Urinary bladder (tissue), 3 donors: ENCODE measurements at regions not wholly inside any gene's neighbourhood (a gene's known extent, or its start where the extent isn't known, plus 50 kb on each side); places are given as distances from the start of the nearest gene placed in this dataset.

ENCODE experiments used
- DNase-seq: peaks from one replicate; pipeline ENCODE4 v3.0.0-alpha.2; 2015; ENCODE audit errors: extremely low spot score
- H3K27ac ChIP-seq: one replicate; pipeline ENCODE4 v1.5.1; 2013; ENCODE audit warnings: low read depth, mild to moderate bottlenecking, moderate library complexity
- H3K36me3 ChIP-seq: one replicate; pipeline ENCODE4 v1.6.1; 2013; ENCODE audit warnings: mild to moderate bottlenecking, moderate library complexity; ENCODE audit not compliant: insufficient read depth
- H3K4me1 ChIP-seq: one replicate; pipeline ENCODE4 v1.6.1; 2013; ENCODE audit warnings: mild to moderate bottlenecking, moderate library complexity; ENCODE audit not compliant: insufficient read depth
- H3K4me3 ChIP-seq: one replicate; pipeline ENCODE4 v1.5.1; 2013; ENCODE audit warnings: low read depth, low read length
- WGBS: extraction: QIAGEN DNeasy Blood & Tissue Kit; methylation state at CpG from one replicate; pipeline ENCODE4 v1.1.7; 2013; 5-methylcytosine and 5-hydroxymethylcytosine counted together
- donor health status: healthy with polysubstance abuse.
- donor health status: healthy.

DNA sequence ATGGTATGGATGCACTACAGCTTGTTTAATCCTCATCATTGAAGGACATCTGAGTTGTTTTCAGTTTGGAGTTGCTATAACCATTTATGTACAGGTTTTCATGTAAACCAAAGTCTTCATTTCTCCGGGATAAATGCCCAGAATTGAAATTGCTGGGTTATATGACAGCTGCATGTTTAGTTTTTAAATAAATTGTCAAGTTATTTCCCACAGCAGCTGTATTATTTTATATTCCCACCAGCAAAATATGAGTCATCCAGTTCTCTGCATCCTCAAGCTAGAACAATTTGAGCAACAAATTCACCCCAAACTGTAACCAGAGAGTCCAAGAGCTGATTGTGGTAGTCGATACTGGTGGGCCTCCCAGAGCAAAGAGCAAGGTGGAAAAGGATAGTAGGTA lies 125.6 kb upstream of the PRNP start:
- Histone ChIP-seq H3K36me3 (no peaks in the 10 kb centered on the region), H3K4me3 (no peak overlapping the region), H3K27ac (no peak overlapping the region), H3K4me1 (peaks cover 2% of the 10 kb centered on the region)
- 59% methylated on average over 2 of the region's 2 CpGs for WGBS
- DNase-seq, result no peak

DNA sequence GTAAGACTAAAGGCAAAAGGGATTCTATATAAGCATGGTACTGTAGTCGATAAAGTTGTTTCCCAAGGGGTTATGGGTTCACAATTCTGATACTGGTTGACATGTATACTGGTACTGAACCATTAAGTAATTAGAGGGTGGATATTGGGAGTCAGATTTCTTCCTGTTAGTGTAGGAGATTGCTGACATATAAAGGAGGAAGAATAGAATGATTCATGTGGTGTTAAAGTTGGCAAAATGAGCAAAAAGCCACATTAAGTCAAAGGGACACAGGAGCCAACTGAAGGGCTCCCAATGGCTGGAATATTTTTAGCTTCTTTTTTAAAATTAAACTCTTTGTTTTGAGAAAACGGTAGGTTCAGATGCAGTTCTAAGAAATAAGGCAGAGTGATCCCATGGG lies 126.3 kb upstream of the PRNP start:
- no peaks in the 10 kb centered on the region for H3K36me3 ChIP-seq
- H3K4me3 ChIP-seq, result no peak overlapping the region
- DNase-seq, result no peak
- H3K4me1 ChIP-seq, result peaks cover 2% of the 10 kb centered on the region
- H3K27ac ChIP-seq, result no peak overlapping the region
- 75% methylated on average over 2 of the region's 2 CpGs for WGBS

DNA sequence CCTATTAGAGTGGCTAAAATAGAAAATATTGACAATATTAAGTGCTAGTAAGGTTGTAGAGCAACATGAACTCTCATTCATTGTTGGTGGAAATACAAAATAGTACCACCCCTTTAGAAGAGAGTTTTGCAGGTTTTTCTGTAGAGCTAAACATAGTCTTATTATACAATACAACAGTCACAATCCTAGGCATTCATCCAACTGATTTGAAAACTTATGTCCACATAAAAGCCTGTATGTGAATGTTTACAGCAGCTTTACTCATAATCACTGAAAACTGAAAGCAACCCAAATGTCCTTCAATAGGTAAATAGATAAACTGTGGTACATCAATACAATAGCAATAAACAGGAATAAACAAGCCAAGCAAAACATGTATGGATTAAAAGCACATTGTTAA lies 127.2 kb upstream of the PRNP start:
- Histone ChIP-seq H3K4me3 (no peak overlapping the region), H3K36me3 (no peaks in the 10 kb centered on the region), H3K27ac (no peak overlapping the region), H3K4me1 (peaks cover 2% of the 10 kb centered on the region)
- DNase-seq, result no peak

DNA sequence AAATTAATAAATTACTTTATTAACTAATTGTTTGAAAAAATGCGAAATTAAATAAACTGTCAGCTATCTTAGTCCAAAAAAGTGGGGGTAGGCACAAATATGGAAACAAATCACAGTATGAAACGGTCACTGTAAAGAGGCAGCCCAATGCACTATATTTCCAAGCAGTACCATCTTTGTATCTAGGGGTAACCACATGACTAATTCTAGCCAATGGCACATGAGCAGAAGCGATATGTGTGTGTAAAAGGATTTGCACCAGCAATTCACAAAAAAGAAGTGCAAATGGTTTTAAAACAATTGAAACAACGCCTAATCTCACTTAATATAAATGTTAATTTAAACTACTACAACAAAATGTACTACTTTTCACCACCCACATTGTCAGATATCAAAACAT lies 129.5 kb upstream of the PRNP start:
- WGBS, result 75% methylated on average over 4 of the region's 4 CpGs
- no peaks in the 10 kb centered on the region for H3K36me3 ChIP-seq
- no peak overlapping the region for H3K27ac ChIP-seq
- H3K4me1 ChIP-seq, result peaks cover 2% of the 10 kb centered on the region
- no peak for DNase-seq
- no peak overlapping the region for H3K4me3 ChIP-seq

DNA sequence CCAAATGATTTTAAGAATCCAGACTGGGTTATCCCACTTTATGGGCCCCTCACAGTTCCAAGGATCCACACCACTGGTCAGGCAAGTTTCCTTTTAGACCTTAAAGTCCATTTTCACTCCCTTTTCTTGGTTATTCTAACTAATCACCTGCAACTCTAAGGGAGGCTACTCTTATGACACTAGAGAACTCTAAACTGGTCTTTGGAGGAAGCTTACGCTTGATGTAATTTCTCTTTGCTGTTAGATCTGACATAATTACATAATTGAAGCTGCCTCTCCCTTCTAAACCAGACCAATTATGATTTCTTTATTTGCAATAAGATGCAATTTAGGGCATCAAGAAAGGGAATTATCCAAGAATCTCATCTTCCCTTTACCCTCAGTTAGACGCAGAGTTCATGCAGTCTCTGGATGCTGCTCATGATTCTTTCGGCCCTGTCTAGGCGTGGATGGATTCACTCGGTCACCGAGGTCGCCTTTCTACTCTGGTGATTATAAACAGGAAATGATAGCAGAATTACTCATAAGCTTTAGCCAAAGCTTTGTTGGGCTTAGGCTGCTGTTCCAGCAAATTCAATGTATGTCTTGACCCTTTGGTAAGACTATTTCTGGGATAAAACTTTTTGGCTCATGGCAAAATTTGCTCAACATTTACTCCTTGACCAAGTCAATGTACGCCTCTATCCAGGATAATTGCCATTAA lies 130.9 kb upstream of the PRNP start:
- no peak overlapping the region for H3K27ac ChIP-seq
- 36% methylated on average over 8 of the region's 8 CpGs for WGBS
- DNase-seq, result no peak
- H3K4me3 ChIP-seq, result no peak overlapping the region
- H3K36me3 ChIP-seq, result no peaks in the 10 kb centered on the region
- H3K4me1 ChIP-seq, result peaks cover 1% of the 10 kb centered on the region

DNA sequence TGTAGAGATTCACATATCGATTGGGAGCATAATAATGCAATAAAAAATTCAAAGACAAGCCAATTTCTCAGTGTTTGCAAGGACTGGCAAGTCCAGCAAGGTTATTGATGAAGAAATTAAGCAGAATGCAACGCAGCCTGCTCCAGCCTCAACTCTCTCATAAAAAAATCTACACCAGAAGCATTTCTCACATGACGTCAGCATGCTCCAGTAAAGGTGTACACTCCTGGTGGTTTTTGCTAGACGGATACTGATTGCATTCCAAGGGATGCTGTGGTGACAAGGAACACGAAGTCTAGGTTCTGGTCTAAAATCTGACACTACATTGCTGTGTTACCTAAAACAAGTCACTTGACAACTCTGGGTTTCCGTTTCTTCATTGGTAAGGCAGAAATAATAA lies 131.9 kb upstream of the PRNP start:
- Histone ChIP-seq H3K4me1 (no peaks in the 10 kb centered on the region), H3K4me3 (no peak overlapping the region), H3K27ac (no peak overlapping the region), H3K36me3 (no peaks in the 10 kb centered on the region)
- no peak for DNase-seq
- WGBS, result 77% methylated on average over 6 of the region's 6 CpGs

DNA sequence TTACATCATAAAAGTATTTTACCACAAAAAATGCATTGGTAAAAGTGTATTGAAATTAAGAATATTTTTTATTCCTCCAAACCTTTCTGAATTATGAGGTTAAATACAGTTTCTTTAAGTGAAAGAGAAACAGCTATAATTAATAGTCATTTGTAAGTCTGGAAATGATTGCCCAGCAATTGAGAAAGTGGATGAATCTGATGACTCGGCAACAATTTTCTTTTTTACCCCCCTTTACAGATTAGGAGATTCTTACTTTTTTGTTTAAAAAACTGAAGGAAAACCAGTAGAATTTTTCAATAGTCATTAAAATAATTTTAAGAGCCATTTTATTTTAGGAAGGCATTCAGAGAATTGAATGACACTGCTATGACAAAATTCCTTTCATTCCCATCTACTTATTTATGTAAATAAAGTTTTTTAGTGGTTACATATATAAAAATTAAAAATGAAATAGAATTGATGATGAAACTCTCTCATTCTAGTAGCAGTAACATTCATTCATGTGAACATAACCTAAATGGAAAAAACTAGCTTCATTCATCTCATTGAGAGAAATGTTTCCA lies 134.1 kb upstream of the PRNP start:
- no peak for DNase-seq
- H3K36me3 ChIP-seq, result no peaks in the 10 kb centered on the region
- no peak overlapping the region for H3K27ac ChIP-seq
- no peak overlapping the region for H3K4me3 ChIP-seq
- H3K4me1 ChIP-seq, result no peaks in the 10 kb centered on the region
- WGBS, result 80% methylated on average over 1 of the region's 1 CpG

DNA sequence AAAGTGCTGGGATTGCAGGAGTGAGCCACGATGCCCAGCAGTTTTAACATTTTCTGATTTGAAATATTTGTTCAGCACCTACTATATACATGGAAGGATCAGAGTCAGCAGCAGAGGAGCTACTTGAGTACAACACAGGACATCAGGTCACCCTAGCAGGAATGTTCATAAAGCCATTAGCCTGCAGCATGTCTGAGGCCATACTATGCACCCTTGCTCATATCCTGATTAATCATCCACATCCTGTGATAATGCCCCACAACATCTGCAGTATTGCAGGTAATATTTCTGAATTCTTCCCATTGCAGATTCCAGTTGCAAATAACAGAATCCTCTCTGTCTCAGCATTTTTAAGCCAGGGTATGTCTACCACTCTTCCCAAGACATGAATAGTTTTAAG lies 135.5 kb upstream of the PRNP start:
- Histone ChIP-seq H3K4me3 (no peak overlapping the region), H3K36me3 (no peaks in the 10 kb centered on the region), H3K27ac (no peak overlapping the region), H3K4me1 (no peaks in the 10 kb centered on the region)
- 82% methylated on average over 1 of the region's 1 CpG for WGBS
- no peak for DNase-seq

DNA sequence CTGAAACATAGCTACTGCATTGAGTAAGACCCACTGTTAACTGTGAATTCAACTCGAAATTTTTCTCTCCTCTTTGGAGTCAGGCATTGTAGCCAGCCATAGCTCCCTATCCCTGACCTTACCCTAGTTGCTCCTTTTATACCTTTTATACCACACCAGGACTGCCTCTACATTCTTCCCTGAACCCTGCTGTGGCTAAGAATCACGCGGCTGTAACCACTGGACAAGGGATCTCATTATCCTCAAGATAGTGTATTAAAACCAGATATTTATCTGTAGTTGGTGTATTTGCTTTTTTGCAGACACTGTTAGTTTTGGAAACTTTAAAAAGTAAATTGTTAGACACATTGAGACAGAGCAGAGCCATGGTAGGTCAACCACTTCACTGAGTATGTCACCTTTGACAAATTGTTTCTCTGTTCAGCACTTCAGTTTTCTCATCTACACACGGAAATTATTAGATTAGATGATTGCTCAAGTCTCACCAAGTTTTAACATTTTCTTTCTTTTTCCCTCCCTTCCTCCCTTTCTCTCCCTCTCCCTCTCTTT lies 136.5 kb upstream of the PRNP start:
- H3K27ac ChIP-seq, result no peak overlapping the region
- H3K4me3 ChIP-seq, result no peak overlapping the region
- WGBS, result 64% methylated on average over 4 of the region's 4 CpGs
- no peaks in the 10 kb centered on the region for H3K4me1 ChIP-seq
- no peak for DNase-seq
- no peaks in the 10 kb centered on the region for H3K36me3 ChIP-seq

DNA sequence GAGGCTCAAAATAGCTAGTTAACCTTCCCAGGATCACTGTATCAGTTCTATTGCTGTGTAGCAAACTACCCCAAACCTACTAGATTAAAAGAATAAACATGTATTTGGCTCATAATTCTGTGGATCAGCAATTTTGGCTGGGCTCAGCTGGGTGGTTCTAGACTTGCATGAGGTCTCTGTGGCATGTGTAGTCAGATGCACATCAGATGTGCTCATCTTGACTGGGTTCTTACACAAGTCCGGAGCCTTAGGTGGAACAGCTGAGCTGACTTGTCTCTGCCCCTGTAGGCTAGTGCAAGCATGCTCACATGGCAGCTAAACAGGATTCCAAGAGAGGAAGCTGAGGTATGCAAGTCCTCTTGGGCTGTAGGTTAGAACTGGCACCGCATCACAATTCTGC lies 137.7 kb upstream of the PRNP start:
- WGBS, result 92% methylated on average over 2 of the region's 2 CpGs
- Histone ChIP-seq H3K36me3 (no peaks in the 10 kb centered on the region), H3K27ac (no peak overlapping the region), H3K4me3 (no peak overlapping the region), H3K4me1 (no peaks in the 10 kb centered on the region)
- no peak for DNase-seq

DNA sequence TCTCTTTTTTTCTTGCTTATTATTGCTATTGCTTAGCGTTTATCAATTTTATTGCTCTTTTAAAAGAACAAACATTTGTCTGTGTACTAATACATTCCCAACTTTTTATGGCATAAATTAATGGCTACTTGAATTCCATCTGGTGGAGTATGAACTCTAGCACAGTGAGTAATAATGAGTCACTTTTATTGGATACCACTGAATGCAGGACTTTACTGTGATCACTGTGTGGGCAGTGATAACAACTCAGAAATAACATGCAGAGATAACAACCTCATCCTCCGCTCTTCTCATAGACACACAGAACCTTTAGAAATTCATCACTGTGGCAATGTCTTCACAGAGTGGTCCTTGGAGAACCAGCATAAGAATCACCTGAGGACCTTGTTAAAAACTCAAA lies 139.5 kb upstream of the PRNP start:
- H3K27ac ChIP-seq, result no peak overlapping the region
- DNase-seq, result no peak
- no peak overlapping the region for H3K4me3 ChIP-seq
- 46% methylated on average over 2 of the region's 2 CpGs for WGBS
- H3K4me1 ChIP-seq, result no peaks in the 10 kb centered on the region
- no peaks in the 10 kb centered on the region for H3K36me3 ChIP-seq

DNA sequence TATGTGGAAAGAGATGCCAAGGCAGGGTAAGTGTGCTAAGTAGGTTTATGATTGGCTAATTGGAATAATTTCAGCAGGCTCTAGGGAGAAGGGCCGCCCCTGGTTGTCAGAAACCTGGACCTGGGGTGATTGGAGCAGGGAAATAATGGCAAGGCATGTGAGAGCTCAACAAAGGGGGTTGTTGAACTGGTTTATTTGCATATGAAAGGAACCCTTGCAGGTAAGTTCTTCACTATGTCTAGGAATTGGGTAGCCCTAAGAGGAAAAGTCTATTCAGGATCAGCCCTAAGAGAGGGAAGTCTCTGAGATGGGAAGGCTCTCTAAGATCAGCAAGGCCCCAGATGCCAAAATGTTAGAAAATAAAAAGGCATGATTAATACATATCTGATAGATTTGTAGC lies 139.9 kb upstream of the PRNP start:
- WGBS, result 67% methylated on average over 1 of the region's 1 CpG
- Histone ChIP-seq H3K36me3 (no peaks in the 10 kb centered on the region), H3K4me1 (no peaks in the 10 kb centered on the region), H3K27ac (no peak overlapping the region), H3K4me3 (no peak overlapping the region)
- DNase-seq, result no peak

DNA sequence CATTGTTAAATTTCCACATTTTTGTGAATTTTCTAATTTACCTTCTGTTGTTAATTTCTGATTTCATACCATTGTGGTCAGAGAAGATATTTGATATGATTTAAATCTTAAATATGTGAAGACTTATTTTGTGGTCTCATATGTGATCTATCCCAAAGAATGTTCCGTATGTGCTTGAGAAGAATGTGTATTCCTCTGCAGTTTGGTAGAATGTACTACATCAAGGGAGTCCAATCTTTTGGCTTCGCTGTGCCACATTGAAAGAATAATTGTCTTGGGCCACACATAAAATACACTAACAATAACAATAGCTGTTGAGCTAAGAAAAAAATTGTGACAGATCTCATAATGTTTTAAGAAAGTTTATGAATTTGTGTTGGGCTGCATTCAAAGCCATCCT lies 140.7 kb upstream of the PRNP start:
- 95% methylated on average over 2 of the region's 2 CpGs for WGBS
- Histone ChIP-seq H3K27ac (no peak overlapping the region), H3K4me1 (no peaks in the 10 kb centered on the region), H3K36me3 (no peaks in the 10 kb centered on the region), H3K4me3 (no peak overlapping the region)
- no peak for DNase-seq

DNA sequence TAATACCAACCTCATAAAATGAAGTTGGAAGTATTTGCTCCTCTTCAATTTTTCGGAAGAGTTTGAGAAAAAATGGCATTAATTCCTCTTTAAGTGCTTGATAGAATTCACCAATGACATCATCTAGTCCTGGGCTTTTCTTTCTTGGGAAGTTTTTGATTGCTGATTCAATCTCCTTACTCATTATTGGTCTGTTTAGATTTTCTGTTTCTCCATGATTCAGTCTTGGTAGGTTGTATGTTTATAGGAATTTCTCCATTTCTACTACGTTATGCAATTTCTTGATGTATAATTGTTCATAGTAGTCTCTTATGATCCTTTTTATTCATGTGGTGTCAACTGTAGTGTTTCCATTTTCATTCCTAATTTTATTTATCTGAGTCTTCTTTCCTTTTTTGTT lies 141.5 kb upstream of the PRNP start:
- no peak for DNase-seq

More for the DNA sequence above, 141.5 kb upstream of the PRNP start:
- no peak overlapping the region for H3K27ac ChIP-seq
- WGBS, result 72% methylated on average over 2 of the region's 2 CpGs
- no peaks in the 10 kb centered on the region for H3K36me3 ChIP-seq
- H3K4me3 ChIP-seq, result no peak overlapping the region
- no peaks in the 10 kb centered on the region for H3K4me1 ChIP-seq
